ENCODE measurements at regions not wholly inside any gene's neighbourhood (a gene's known extent, or its start where the extent isn't known, plus 50 kb on each side); places are given as distances from the start of the nearest gene placed in this dataset.

- TF ChIP-seq POLR2A (IDR thresholded peaks at IDR 0.05) = no peak
- no peak for TF ChIP-seq POLR2AphosphoS5 (IDR thresholded peaks at IDR 0.05)
- no peak for TF ChIP-seq CTCF (IDR thresholded peaks at IDR 0.05 in 8 of 11, conservative IDR thresholded peaks at IDR 0.05 in 3 of 11)
- intact Hi-C loops (cut with DNase I; ENCODE audit: low total_unique reads) = no loop called here
- no peaks in the 10 kb centered on the region for H3K27me3 ChIP-seq (replicated peaks in 1 of 7)
- no peak overlapping the region for H3K27ac ChIP-seq
- DNase-seq = no peak
- H3K9me3 ChIP-seq = peaks cover 0 to 18% (median 11%) of the 10 kb centered on the region in 8 donors
- H3K4me1 ChIP-seq = no peaks in the 10 kb centered on the region
- 92 to 100% (median 95%) methylated on average over 2 of the region's 2 CpGs for WGBS, 5 donors
- H3K4me3 ChIP-seq = no peak overlapping the region
- H3K36me3 ChIP-seq = no peaks in the 10 kb centered on the region
These were observed 319.8 kb downstream of the IGSF11 start for GRCh38 chr3:118714800-118715199.

GRCh38 chr3:118729546-118729945, 305.1 kb downstream of the IGSF11 start:
- Histone ChIP-seq H3K4me1 (no peaks in the 10 kb centered on the region), H3K27me3 (replicated peaks in 1 of 7) (no peaks in the 10 kb centered on the region), H3K4me3 (no peak overlapping the region), H3K9me3 (no peaks in the 10 kb centered on the region), H3K36me3 (no peaks in the 10 kb centered on the region), H3K27ac (no peak overlapping the region)
- 71 to 88% (median 82%) methylated on average over 3 of the region's 3 CpGs for WGBS, 5 donors
- intact Hi-C loops (cut with DNase I; ENCODE audit: low total_unique reads) = no loop called here
- no peak for TF ChIP-seq CTCF (IDR thresholded peaks at IDR 0.05 in 8 of 11, conservative IDR thresholded peaks at IDR 0.05 in 3 of 11)
- no peak for TF ChIP-seq POLR2A (IDR thresholded peaks at IDR 0.05)
- TF ChIP-seq POLR2AphosphoS5 (IDR thresholded peaks at IDR 0.05) = no peak
- no peak for DNase-seq

- Histone ChIP-seq H3K9me3 (peaks cover 0 to 9% (median 5%) of the 10 kb centered on the region in 8 donors), H3K4me3 (no peak overlapping the region), H3K4me1 (no peaks in the 10 kb centered on the region), H3K27ac (no peak overlapping the region), H3K27me3 (replicated peaks in 1 of 7) (no peaks in the 10 kb centered on the region), H3K36me3 (no peaks in the 10 kb centered on the region)
- TF ChIP-seq POLR2A (IDR thresholded peaks at IDR 0.05) (no peak), POLR2AphosphoS5 (IDR thresholded peaks at IDR 0.05) (no peak)
- no peak for DNase-seq
- 70 to 86% (median 77%) methylated on average over 2 of the region's 2 CpGs for WGBS, 5 donors
- intact Hi-C loops (cut with DNase I; ENCODE audit: low total_unique reads) = no loop called here
These were observed 300.0 kb downstream of the IGSF11 start for GRCh38 chr3:118734664-118735063.

- H3K4me1 ChIP-seq = no peaks in the 10 kb centered on the region
- no peak overlapping the region for H3K4me3 ChIP-seq
- no peaks in the 10 kb centered on the region for H3K27me3 ChIP-seq (replicated peaks in 1 of 7)
- no peak for DNase-seq
- intact Hi-C loops (cut with DNase I; ENCODE audit: low total_unique reads) = no loop called here
- WGBS, 5 donors = 76 to 98% (median 93%) methylated on average over 2 of the region's 2 CpGs
- peaks cover 0 to 22% (median 7%) of the 10 kb centered on the region in 8 donors for H3K9me3 ChIP-seq
- no peaks in the 10 kb centered on the region for H3K36me3 ChIP-seq
- TF ChIP-seq CTCF (IDR thresholded peaks at IDR 0.05 in 8 of 11, conservative IDR thresholded peaks at IDR 0.05 in 3 of 11) = no peak
- TF ChIP-seq POLR2A (IDR thresholded peaks at IDR 0.05) = no peak
- TF ChIP-seq POLR2AphosphoS5 (IDR thresholded peaks at IDR 0.05) = no peak
- no peak overlapping the region for H3K27ac ChIP-seq
These were observed 298.5 kb downstream of the IGSF11 start for GRCh38 chr3:118736107-118736506.

Measured in spleen (tissue), 11 donors.